GM19035 (cell line): ENCODE measurements at regions not wholly inside any gene's neighbourhood (a gene's known extent, or its start where the extent isn't known, plus 50 kb on each side); places are given as distances from the start of the nearest gene placed in this dataset.

Experiments used
- ATAC-seq: cut with Tn5 transposase; IDR thresholded peaks from one replicate; pipeline ENCODE4 v1.9.1; 2021; ENCODE audit not compliant: unreplicated experiment

DNA sequence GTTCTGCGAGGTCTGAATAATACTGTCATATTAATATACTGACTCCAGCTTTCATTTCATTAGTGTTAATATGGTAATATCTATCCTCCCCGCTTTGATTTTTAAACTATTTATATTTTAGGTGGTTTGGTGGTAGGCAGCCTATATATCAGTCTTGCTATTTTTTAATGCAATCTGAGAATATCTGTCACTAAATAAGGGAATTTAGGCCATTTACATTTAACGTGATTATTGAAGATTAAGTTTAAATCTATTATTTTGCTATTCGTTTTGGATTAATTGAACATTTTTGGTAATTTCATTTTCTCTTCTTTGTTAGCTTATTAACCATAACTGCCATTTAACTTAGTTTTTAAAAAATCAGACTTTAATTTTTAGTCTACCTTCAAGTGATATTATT lies 247.7 kb upstream of the PMFBP1 start:
- ATAC-seq = no peak

DNA sequence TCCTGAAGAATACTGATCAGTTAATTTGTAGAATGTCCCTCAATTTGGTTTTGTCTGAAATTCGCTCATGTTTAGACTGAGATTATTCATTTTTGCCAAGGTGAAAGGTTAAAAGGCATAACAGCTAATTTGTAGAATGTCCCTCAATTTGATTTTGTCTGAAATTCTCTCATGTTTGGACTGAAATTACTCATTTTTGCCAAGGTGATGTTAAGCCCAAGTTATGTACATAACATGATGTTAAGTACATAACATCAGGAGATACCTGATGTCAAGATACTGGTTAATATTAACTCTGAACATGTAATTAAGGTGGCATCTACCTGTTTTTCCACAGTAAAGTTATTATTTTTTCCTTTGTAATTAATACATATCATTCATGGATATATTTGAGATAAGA lies 243.4 kb upstream of the PMFBP1 start:
- ATAC-seq = no peak

DNA sequence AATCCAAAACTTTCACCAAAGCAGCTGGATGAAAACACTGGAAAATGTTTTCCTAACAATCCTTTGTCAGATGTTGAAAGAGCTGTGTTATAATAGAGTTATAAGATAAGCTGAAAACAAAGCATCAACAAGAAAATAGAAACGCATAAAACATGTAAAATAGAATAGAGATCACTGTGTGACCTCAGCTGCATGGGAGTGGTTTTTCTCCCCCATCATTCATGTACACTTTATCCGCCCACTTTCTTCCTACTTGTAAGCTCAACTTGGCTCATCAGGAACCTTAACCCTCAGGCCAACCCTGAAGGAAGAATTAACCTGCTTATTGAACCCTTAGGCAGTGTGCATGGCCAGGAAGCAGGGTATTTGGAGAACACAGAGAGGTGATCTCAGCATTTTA lies 238.5 kb upstream of the PMFBP1 start:
- ATAC-seq = no peak

DNA sequence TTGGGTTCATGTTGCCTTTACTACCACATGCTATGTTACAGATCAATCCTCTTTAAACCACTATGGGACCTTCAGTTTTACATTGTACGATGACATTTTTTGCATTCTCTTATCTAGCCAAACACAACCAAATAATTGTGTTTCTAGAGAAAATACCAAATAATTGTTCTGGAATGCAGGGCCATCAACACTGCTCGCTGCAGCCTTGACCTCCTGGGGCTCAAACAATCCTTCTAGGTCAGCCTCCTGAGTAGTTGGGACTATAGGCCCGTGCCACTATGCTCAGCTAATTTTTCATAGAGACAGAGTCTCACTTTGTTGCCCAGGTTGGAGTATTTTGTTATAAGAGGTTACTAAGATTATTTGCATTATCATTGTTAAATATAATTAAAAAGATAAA lies 237.5 kb upstream of the PMFBP1 start:
- ATAC-seq = no peak

DNA sequence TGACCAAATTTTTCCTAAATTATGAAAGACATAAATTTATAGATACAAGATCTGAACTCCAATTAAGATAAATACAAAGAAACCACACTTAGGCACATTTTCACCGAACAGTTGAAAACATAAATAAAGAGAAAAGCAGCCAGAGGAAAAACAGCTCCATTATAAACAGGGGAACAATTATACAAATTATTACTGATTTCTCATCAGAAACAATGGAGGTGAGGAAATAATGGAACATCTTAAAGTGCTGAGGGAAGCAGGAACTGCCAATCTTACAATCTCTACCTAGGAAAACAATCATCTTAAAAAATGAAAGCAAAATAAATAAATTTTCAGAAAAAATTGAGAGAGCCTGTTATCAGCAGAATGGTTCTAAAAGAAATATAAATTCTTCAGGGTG lies 234.4 kb upstream of the PMFBP1 start:
- ATAC-seq = no peak

DNA sequence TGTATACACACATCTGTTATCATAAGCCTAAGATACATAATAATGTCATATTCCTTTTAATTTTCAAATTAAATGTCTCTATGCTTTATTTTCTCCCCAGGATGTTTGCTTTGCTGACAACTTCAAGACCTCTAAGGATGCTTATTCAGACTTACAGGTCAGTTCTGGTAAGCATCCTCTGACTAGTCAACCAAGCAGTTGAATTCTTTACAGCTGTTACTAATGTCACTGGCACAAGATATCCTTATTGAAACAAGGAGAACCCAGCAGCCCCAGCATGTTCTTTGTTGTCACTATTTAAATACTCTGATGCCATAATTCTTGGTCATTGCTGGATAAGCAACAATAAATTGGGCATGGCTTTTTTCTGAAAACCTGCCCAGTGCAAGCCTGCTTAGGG lies 232.3 kb upstream of the PMFBP1 start:
- no peak for ATAC-seq

DNA sequence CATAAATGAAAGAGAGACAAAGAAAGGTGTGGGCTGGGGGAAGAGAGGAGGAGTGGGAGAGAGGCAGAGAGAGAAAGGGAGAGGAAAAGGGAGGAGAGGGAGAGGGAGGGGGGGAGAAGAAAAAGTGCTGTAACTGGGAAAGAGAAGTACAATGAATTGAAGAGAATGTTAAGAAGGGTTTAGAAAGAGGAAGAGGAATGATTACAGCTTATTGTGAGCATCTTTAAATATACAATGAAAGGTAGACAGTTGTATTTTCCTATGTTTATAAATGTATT lies 229.1 kb upstream of the PMFBP1 start:
- no peak for ATAC-seq

DNA sequence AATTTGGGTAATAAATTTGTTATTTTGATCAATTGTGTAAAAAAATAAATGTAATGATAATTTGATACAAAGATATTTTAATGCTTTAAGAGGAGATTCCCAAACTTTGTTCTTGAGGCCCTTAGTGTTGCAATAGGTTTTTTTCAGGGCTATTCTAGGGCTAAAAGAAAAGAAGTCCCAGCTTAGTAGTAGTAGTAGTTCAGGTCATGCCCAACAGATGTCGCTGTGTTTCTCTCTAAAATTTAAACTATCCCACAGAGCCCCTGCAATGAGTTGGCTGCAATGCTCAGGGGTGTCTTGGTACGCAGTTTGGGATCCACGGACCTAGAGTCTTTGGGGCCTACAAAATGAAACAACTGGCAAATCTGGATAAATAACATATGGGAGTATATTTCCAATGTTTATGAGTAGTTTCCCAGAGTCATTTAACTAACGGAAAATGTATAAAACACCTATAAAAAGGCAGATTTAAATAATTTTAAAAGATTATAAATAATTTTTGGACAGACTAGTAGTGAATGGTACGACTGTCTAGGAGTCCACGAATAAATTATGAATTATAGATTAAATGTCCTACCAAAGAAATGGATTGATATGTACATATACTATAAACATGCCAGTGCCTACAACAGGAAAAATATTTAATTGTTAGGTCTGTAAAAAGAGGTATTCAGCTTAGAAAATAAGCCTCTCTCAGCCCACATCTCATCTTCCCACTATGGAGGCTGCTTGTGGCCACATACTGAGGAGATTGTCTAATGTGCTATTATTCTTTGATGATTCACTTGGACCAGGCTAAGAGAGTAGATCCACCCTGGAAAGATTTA lies 228.5 kb upstream of the PMFBP1 start:
- ATAC-seq = peak; percentile 70

DNA sequence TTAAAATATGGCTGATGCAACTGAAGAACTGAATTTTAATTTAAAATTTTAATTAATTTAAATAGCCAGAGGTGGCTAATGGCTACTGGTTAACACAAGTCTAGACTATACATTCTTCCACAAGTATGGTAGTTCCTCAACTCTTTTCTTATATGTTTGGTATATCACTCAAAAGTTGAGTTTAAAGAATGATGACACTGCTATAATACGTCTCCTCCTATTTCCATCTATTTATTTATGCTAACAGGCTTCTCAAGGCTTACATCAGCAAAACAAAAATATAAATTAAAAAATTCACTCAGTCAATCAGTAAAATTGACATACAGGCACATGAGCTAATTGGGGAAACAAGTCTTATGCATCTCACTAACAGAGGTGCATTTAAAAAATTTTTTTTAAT lies 227.9 kb upstream of the PMFBP1 start:
- no peak for ATAC-seq

DNA sequence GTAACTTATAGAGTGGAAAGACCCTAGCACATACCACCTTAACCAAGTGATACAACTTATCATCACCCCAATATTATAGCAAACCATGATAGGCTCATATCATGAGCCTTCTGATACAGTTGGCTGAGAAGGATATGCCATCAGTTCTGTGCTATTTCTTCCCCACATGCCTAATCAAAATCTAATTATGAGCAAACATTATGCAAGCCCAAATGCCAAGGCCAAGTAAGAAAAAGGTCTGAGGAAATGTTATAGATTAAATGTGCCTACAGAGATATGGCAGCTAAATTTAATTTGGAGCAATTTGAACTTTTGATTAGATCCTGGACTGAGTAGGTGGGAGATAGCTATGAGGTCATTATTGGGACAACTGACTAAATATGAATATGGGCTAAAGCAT lies 225.9 kb upstream of the PMFBP1 start:
- no peak for ATAC-seq

DNA sequence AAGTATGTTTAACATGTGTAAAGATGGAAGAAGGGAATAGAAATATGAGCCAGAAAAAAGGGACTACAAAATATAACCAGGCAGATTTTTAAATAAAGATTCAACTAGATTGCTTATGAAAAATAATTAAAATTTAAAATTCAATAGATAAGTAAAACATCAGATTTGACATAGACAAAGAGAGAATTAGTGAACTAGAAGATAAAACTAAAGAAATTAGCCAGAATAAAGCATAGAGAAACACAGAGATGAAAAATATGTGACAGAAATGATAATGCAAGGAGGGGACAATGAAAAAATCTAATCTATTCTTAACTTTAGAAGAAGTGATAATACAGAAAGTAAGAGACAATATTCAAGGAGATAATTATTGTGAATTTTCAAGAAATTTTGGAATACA lies 222.6 kb upstream of the PMFBP1 start:
- ATAC-seq = no peak

DNA sequence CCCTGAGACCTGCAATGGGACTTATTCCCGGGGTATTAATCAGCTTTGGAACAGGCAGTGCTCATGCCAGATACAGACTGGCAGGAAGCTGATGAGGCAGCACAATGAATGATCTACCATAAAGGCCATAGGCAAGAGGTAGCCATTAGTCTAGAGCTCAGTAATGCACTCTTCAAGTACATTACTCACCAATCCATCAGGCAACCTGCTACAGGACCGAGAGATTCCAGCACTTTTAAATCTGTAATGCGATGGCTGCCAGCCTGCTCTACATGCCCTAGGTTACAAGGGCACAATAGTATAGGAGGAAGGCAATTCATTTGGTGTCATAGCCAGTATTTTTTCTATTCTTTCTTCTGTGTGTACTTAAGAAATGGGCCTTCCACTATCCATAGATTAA lies 217.8 kb upstream of the PMFBP1 start:
- no peak for ATAC-seq

DNA sequence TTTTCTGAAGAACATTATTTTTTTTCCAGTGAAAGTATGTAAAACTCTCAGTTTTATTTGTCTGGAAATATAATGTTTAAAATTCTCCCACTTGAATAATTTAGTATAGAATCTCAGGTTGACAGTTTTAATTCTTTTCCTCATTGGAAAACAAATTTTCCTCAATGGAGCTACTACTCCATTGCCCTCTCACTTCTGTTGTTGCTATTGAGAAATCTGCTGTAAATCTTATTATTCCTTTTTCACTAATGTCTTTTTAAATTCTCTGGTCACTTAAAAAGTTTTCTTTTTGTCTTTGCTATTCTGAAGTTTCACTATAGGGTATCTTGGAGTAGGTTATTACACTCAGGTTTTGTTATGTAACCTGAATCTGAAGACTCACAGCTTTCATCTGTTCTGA lies 216.1 kb upstream of the PMFBP1 start:
- no peak for ATAC-seq

DNA sequence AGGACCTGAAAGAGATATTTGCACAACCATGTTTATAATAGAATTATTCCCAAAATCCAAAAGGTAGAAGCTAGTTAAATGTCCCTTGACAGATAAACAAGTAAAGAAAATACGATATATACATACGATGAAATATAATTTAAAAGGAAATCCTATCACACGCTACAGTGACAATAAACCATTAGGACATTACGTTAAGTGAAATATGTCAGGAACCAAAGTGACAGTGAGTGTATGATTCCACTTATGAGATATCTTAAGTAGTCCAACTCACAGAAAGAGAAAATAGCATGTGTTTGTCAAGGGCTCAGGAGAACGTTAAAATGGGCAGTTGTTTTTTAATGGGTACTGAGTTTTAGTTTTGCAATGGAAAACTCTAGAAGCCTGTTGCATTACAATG lies 212.7 kb upstream of the PMFBP1 start:
- no peak for ATAC-seq

DNA sequence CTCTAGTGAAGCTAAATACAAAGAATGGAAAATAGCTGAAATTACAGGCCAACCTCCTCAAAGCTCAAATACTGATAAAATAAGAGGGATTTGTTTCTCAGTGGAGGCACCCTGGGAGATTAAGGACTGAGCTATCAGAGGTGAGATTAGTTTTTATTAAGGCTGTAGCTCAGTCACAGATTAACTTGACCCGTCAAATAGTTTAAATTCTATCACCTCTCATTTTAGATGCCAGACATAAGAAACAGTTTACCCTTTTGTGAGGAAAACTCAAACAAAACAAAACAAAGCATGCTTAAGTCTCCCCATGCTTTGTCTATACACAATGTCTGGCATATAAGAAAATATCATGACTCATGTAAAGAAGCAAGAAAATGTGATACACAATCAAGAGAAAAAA lies 208.3 kb upstream of the PMFBP1 start:
- ATAC-seq = no peak

DNA sequence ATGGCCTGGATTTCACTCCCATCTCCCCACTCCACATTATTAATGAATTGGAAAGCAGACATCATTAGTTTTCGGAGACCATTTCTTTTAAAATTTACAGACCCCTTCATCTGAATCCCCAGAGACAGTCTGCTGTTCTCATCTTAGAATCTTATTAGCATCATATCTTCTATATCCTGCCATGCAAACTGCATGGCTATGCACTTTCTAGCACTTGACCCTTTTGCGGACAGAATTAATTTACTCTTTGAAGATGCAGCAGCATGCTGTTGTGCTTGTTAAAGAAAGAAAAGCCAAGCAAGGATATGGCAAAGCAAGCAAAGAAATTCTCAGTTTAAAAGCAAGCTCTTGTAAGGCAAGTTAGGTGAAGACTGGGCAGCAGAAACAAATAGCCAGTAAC lies 201.2 kb upstream of the PMFBP1 start:
- no peak for ATAC-seq

DNA sequence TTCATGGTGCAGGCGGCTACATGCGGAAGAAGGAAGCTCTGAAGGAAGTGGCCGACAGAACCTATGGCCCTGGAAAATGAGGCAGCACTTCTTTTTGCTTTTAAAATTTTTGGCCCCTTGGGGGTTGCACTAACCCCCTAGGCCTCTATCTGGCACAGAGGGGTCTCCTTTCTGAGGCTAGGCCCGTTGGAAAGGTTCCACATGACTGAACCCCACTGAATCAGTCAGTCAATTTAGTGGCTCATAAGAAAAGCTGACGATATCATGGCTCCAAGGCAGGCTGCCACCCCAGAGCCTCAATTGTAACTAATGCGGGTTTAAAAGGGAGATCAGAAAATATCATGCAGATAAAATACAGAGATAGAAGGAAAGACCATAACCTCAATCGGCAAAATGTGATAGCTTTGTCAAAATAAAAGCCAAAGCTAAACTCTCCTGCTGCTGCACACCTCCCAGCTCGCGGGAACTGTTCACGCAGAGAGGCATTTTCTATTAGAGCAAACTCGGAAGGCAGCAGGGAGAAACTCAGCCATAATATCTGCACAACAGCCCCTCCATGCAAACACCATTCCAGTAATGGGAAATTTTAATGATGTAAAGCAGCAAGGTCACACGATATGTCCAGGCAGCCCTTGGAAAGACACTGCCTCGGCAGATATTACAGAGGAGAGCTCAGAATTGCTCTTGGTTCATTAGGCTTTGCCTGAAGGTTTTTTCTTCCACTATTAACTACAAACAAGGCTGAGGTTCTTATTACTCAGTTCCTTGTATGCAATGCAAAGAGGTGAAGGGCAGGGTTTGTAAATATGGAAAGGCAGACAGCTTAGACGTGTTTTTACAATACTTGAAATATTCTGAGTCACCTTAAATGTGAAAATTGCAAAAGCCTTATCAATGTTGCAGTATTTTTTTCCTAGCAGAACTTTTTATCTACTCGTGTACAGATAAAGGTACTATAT lies 200.4 kb upstream of the PMFBP1 start:
- ATAC-seq = no peak

DNA sequence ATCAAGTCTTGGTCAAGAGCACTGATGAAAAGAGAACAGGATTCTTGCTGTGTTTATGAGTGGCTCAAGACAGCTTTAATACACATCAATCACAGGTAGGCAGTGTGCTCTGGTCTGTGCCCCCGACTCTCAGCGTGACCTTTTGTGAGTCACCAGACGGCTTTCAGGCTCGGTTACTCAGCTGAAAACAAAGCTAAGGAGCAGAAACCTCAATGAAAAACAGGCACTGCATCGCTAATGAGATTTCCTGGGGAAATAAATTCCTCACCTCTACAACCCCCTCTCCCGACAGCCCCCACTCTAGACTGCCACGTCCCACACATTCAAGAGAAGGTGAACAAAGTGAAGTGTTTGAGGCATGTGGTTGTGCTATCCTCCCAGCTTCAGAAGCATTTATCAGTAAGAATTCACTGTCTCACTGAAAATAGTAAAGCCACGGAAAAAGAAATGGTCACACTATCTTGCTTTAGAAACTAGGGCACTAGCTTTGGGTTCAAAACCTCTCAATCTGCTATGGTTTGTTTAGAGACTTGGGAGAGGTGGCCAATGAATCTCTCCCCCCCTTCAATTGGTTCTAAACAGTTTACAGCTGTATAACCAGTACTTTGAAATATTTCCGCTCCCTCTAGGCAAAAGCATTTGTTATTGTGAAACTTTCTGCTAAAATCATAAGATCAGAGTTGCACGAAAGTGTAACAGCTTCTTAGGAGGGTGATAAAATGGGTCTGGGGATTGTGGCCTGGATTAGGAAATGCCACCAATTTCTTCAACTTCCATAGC lies 199.5 kb upstream of the PMFBP1 start:
- no peak for ATAC-seq

DNA sequence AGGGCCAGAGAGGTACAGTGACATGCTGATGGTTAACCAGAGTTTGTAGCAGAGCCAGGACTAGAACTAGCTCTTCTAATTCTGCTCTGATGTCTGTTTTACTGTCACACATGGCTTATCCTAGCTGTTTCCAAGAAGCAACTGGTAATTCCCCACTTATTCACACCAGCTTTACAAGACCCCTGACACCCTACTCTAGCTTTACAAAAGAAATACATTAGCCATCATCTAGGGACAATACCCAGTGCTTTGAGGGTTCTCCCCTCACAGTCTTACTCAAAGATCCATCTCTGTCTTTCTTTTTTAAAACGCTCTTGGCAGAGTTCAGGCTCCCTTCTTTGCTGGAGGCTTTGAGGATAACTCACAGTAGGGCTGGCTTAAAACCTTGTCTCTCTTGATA lies 197.3 kb upstream of the PMFBP1 start:
- no peak for ATAC-seq

DNA sequence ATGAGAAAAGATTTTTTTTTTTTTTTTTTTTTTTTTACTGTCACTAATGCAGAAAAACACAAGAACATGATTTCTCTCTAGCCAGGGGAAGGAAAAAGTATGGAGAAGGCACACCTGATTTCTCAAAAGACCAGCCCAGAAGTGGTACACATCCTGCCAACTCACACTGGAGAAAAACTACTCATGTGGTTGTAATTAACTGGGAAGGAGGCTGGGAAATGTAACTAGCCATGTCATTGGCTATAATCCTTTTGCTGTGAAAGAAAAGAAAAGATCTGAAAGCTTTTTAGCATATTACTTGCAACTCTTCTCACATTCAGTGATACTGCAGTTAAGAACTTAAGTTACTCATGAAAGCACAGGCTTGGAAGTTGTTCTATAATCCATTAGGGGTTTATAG lies 195.9 kb upstream of the PMFBP1 start:
- no peak for ATAC-seq

DNA sequence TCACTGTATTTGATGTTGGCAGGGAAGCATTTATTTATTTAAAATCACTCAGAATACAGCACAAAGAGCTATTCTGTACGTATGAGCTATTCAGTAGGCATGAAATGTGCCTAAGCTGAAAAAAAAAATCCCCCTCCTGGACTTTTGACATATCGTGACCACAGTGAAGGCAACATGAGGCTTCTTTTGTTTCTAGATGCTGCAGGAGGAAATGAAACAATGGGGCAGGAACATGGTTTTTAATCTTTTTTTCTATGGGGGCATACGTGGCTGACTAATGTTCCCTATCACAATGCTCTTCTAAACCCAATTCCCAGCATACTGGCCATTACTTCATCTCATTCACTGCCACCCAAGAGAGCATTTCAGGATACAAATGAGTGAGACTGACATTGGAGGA lies 191.0 kb upstream of the PMFBP1 start:
- ATAC-seq = no peak

DNA sequence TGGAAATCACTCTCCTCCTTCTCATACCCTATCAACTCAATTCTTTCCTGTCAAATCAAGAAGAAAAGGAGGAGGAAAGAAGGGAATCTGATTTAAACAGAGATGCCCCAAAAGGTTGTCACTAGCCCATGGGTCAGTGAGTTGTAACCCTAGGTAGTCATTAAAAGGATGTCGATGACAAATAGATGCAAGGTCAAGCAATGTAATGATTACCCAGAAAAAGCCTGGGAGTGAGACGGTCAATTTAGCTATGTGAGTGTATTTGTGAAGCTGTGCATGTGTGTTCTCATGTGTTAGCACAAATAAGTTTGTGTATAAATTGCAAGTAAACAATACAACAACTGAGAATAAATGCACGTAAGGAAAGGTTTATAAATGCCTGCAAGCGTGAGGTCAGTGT lies 190.5 kb upstream of the PMFBP1 start:
- ATAC-seq = no peak
